NCI-H2227 (cell line): ENCODE measurements at regions not wholly inside any gene's neighbourhood (a gene's known extent, or its start where the extent isn't known, plus 50 kb on each side); places are given as distances from the start of the nearest gene placed in this dataset.

ENCODE experiments used
- DNase-seq: peaks from one replicate; lab custom pipeline; 2025; ENCODE audit not compliant: unreplicated experiment; lab: John Stamatoyannopoulos, UW

- no peak for DNase-seq
These were observed 136.5 kb upstream of the MAST4 start for GRCh38 chr5:66459728-66460127.

- no peak for DNase-seq
These were observed 128.6 kb upstream of the MAST4 start for GRCh38 chr5:66467564-66467963.

GRCh38 chr5:66469684-66470083 lies 126.5 kb upstream of the MAST4 start:
- DNase-seq: no peak

GRCh38 chr5:66472010-66472409 lies 124.2 kb upstream of the MAST4 start:
- no peak for DNase-seq

GRCh38 chr5:66475731-66476130 lies 120.5 kb upstream of the MAST4 start:
- no peak for DNase-seq

DNA sequence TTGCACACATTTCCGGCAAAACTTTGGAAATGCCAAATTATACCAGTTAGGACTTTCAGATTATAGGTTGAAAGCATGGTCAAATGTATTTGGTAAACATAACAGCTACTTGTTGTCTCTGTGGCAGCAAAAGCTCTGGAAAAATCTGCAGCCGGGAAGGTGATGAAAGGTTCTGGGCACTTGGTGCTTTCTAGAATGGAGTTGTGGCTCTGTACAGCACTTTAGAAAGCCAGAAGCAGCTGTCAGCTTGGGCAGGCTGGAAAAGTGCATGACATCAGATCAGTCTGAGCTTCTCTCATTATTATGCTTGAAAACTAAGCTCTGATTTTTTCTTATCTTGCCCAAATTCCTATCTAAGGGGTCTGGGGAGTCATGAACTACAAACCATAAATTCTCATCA lies 118.6 kb upstream of the MAST4 start:
- no peak for DNase-seq

DNA sequence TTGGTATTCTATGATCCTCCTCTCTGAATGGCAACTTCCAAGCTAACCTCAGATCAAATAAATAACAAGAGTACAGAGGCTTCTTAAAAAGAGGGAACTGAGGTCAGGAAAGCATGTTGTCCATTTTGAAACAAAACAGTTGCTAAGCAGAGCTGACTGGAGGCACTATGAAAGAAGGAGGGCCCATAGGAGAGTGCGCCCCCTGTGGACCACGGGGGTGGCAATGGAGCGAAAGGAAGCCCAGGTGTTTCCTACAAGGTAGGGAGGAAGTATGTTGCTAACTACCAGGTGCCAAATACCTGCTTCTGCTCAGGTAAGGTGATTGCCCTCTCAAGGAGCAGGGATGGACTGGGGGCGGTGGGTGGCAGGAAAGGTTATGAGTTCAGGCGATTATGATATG lies 101.8 kb upstream of the MAST4 start:
- DNase-seq: no peak

- no peak for DNase-seq
These were observed 97.4 kb upstream of the MAST4 start for GRCh38 chr5:66498791-66499207.

DNA sequence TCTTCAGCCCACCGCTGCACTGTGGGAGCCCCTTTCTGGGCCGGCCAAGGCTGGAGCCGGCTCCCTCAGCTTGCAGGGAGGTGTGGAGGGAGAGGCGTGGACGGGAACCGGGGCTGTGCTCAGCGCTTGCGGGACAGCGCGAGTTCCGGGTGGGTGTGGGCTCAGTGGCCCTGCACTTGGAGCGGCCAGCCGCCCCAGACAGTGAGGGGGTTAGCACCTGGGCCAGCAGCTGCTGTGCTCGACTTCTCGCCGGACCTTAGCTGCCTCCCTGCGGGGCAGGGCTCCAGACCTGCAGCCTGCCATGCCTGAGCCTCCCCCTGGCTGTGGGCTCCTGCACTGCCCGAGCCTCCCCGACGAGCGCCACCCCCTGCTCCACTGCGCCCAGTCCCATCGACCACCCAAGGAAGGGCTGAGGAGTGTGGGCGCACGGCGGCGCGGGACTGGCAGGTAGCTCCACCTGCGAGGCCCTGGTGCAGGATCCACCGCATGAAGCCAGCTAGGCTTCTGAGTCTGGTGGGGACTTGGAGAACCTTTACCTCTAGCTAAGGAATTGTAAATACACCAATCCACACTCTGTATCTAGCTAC lies 92.9 kb upstream of the MAST4 start:
- DNase-seq: no peak

DNA sequence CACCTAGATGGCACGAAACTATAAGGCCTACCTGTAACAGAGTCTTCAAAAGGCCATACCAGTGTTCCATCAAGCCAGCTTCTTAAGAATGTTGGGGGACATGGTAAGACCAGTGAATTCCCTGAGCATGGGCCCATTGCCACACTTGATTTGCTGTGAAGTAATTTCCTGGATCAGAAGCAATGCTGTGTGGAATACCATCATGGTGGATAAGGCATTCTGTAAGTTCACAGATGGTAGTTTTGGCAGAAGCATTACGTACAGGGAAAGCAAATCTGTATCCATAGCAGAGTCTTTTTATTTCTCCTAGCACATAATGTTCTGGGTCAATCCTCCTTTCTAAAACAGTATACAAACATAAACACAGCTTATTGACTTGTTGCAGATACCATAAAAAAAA lies 89.1 kb upstream of the MAST4 start:
- no peak for DNase-seq

DNA sequence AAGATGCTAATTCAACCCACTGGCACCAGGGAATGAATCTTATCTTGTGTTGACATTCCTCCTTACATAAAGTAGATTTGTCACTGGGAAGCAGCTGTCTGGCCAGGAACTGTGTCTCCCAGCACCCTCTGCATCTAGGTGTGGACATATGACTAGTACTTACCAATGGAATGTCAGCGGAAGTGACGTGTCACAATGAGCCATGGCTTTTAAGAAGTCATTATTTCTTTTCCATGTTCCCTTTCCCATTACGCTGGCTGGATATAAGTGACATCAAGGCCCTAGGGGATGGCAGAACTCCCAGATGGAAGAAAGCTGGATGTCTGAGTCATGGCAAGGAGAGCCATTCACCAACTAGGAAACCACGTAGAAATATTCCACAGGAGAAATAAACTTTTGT lies 84.7 kb upstream of the MAST4 start:
- no peak for DNase-seq

DNA sequence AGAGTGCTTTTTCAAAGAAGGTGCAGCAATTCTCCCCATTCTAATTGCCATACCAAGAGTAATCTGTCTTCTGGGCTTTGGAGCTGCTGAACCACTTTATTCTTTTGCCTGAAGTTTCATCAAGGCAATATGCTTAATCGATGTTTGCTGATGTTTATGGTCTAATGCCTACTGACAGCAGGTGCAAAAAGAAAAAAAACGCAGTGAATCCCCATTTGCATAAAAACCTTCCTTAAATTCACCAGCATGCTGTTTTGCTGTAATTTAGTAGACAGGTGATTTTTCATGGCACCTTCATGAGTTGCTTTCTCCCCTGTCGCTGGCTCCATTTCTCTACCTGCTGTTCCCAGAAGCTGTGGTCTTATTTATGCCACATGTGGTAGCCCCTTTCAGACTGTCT lies 83.1 kb upstream of the MAST4 start:
- no peak for DNase-seq

- DNase-seq: no peak
These were observed 81.0 kb upstream of the MAST4 start for GRCh38 chr5:66515209-66515608.

- DNase-seq: no peak
These were observed 79.6 kb upstream of the MAST4 start for GRCh38 chr5:66516550-66516949.

DNA sequence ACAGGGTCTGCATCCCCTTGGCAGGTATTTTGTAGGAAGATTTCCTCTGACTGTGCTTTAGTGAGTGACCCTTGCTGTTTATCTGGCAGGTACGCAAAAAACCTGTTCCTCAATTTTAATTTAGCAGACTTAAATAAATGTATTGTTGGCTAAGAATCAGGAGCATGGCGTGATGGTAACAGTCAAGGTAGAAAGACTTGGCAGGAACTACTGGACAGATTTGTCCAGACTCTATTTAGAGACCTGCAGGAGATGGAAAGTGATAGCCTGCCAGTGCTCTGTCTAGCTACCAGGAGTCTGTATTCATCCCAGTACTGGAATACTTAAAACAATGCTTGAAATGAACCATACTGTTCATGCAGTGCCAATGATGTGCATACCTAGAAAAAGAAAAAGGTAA lies 78.8 kb upstream of the MAST4 start:
- DNase-seq: no peak

GRCh38 chr5:66518052-66518451 lies 78.1 kb upstream of the MAST4 start:
- no peak for DNase-seq

- DNase-seq: no peak
These were observed 77.4 kb upstream of the MAST4 start for GRCh38 chr5:66518753-66519152.

GRCh38 chr5:66519626-66520025 lies 76.6 kb upstream of the MAST4 start:
- no peak for DNase-seq

GRCh38 chr5:66520854-66521253 lies 75.3 kb upstream of the MAST4 start:
- no peak for DNase-seq

DNA sequence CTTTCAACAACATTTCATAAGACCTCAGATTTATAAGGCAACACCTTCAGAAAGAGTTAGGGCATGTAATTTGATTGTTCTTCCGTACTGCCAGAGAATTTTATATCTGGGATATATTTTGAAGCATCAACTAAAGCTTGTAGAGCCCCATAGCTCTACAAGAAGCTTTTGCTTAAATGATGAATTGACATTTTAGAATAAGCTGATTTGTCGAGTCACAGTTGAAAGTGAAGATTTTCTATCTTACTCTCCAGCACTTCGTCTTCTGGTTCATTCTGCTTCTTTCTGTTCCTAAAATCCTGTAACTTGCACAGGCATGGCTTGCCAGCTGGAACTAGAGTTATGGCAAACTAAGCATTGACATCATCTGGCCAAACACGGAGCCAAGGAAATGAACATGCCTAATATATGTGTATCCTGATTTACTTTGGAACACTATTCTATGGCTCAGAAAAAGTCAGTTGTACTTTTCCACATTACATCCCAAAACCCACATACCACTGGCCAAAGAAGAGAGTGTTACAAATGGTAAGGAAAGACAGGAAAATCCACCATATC lies 68.6 kb upstream of the MAST4 start:
- no peak for DNase-seq

GRCh38 chr5:66529182-66529581 lies 67.0 kb upstream of the MAST4 start:
- DNase-seq: no peak

GRCh38 chr5:66529704-66530103 lies 66.5 kb upstream of the MAST4 start:
- DNase-seq: no peak

DNA sequence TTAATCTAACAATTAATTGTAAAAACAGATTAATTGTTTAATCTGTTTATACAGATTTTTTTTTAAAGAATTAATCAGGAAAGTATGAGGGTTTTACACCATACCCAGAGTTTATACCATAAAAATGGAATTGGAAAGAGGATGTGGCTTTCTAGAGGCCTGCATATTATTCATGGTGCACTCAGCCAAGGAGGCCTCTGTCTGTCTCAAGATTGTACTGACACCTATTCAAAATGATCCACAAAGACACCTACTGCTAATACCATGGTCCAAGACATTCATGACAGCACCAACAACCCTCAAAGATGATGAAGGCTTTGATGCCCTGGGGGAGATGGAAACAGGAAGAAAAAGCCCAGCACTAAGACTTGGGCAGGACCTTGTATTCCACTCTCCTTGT lies 58.1 kb upstream of the MAST4 start:
- no peak for DNase-seq
